ENCODE measurements at regions not wholly inside any gene's neighbourhood (a gene's known extent, or its start where the extent isn't known, plus 50 kb on each side); places are given as distances from the start of the nearest gene placed in this dataset.

DNA sequence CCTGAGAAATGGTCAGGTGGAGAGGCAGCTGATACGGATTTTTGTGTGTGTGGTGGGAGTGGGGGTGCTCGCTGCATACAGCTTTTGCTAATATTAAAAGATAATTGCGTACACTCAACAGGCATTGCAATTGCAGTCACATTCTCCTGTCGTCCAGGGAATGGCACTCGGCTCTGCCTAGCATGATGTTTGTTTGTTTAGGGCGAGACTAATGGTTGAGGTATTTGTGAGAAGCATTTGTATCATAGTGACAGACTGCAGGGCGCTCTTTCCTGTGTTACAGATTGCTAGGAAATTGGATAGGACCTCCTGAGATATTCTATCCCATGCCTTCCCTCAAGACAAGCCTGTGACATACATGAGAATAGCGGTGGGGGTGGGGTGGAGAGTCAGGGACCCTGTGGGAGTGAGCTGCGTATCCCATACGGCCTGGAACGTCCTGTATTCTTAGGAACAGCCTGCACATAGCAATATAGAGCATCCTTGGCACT lies 207.4 kb downstream of the SOX4 start:
- Histone ChIP-seq H3K56ac (ENCODE audit: extremely low read depth, insufficient read depth, low read length) (no peak overlapping the region), H3K14ac (replicated peaks; ENCODE audit: low read depth, low read length) (no peak overlapping the region), H3K79me1 (ENCODE audit: low read depth in 1 of 2, low read length in 2 of 2) (0 out of 4 replicates have a peak, but pooled peaks cover 0 to 4% of the 10 kb centered on the region in 2 experiments), H3K4me3 (ENCODE audit: insufficient read depth, low read depth, low read length) (no peak overlapping the region), H3K4me2 (ENCODE audit: low read depth, low read length) (peak overlapping the region; percentile 28; the same call in 1 of the 2 replicates), H3K23ac (ENCODE audit: low read depth, low read length) (0 out of 2 replicates have a peak overlapping the region, but pooled peaks have one; percentile 39), H3K4me1 (ENCODE audit: control insufficient read depth, insufficient read depth, low read length) (peaks cover 10% of the 10 kb centered on the region), H4K20me1 (ENCODE audit: insufficient read depth, low read length) (no peaks in the 10 kb centered on the region), H3K27ac (ENCODE audit: insufficient read depth, low read length) (no peak overlapping the region), H4K5ac (ENCODE audit: low read depth, low read length) (no peak overlapping the region), H2BK5ac (ENCODE audit: low read depth, low read length, poor library complexity, severe bottlenecking) (peak overlapping the region; percentile 61), H3K9me1 (ENCODE audit: insufficient read depth, low read length) (peaks cover 11% of the 10 kb centered on the region), H2BK20ac (ENCODE audit: low read depth, low read length) (peak overlapping the region; percentile 51), H3K9me3 (ENCODE audit: control insufficient read depth, insufficient read depth, low read length) (no peaks in the 10 kb centered on the region), H3K27me3 (ENCODE audit: control insufficient read depth, insufficient read depth, low read length) (no peaks in the 10 kb centered on the region), H2BK15ac (ENCODE audit: low read depth, low read length) (0 out of 3 replicates have a peak overlapping the region, but pooled peaks have one; percentile 24), H4K91ac (ENCODE audit: insufficient read depth, low read depth, low read length) (peak overlapping the region; percentile 64; the same call in 1 of the 2 replicates), H2AFZ (replicated peaks; ENCODE audit: low read length, poor library complexity) (peak overlapping the region; percentile 29), H4K8ac (ENCODE audit: low read depth in 2 of 2, low read length in 2 of 2) (peak overlapping the region in 1 of 2 experiments; percentile 46; a peak in 1 of 4 replicates), H3K4ac (ENCODE audit: low read depth, low read length) (peak overlapping the region; percentile 42), H2BK120ac (ENCODE audit: low read depth, low read length) (peak overlapping the region; percentile 77), H2AK5ac (ENCODE audit: low read depth, low read length) (peak overlapping the region; percentile 67), H3K9ac (ENCODE audit: low read depth, low read length) (no peak overlapping the region; the same call in 1 of the 2 replicates), H3K36me3 (ENCODE audit: control insufficient read depth, insufficient read depth, low read length) (no peaks in the 10 kb centered on the region), H2AK9ac (replicated peaks; ENCODE audit: low read depth, low read length, poor library complexity) (peak overlapping the region; percentile 20), H3K18ac (ENCODE audit: low read depth, low read length) (no peak overlapping the region)
- ChIA-PET CTCF (no interaction called here), POLR2A (ENCODE audit: unreplicated experiment) (no interaction called here)
- in situ Hi-C loops (cut with MboI; ENCODE audit: low sequenced_read_pairs), result no loop called here
- DNase-seq (peak; percentile 67), ATAC-seq (ENCODE audit: low read depth) (peak; percentile 77)
- dilution Hi-C loops (cut with HindIII; ENCODE audit: low sequenced_read_pairs, unreplicated experiment), result no loop called here
- WGBS, 2 experiments (ENCODE audit: extremely low coverage in 2 of 2, insufficient read length in 1 of 2), result 94% methylated on average over 3 of the region's 11 CpGs; no CpG with 5 or more reads in 1 of the 2 experiments
- no TSS peak for BruUV-seq (replicated peaks)
- peak; percentile 45; the same call in 1 of the 2 replicates for TF ChIP-seq CEBPB (IDR thresholded peaks at IDR 0.05; ENCODE audit: low read depth, low read length)
- TF ChIP-seq, protein P1, sequence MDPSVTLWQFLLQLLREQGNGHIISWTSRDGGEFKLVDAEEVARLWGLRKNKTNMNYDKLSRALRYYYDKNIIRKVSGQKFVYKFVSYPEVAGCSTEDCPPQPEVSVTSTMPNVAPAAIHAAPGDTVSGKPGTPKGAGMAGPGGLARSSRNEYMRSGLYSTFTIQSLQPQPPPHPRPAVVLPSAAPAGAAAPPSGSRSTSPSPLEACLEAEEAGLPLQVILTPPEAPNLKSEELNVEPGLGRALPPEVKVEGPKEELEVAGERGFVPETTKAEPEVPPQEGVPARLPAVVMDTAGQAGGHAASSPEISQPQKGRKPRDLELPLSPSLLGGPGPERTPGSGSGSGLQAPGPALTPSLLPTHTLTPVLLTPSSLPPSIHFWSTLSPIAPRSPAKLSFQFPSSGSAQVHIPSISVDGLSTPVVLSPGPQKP (IDR thresholded peaks at IDR 0.05; ENCODE audit: borderline replicate concordance, low read depth, low read length), result no peak
- intact Hi-C loops (cut with micrococcal nuclease), result no loop called here
